Osteoblast (primary cell): ENCODE measurements at regions not wholly inside any gene's neighbourhood (a gene's known extent, or its start where the extent isn't known, plus 50 kb on each side); places are given as distances from the start of the nearest gene placed in this dataset.

Experiments
- DNase-seq: peaks from one replicate; pipeline ENCODE4 v3.0.0; 2011; ENCODE audit warnings: low spot score, mixed read lengths; ENCODE audit not compliant: insufficient read length; ENCODE audit errors: missing footprints
- H2AFZ ChIP-seq: 2 replicates; pipeline ENCODE4 v1.6.0; 2011; ENCODE audit warnings: mild to moderate bottlenecking, low read length
- H3K27ac ChIP-seq: 2 replicates; pipeline ENCODE4 v1.5.1; 2011; ENCODE audit warnings: mild to moderate bottlenecking, low read depth, low read length, moderate library complexity
- H3K27me3 ChIP-seq: 2 replicates; pipeline ENCODE4 v1.6.0; 2012; ENCODE audit warnings: mild to moderate bottlenecking, control low read depth, inconsistent platforms, low read length, moderate library complexity; ENCODE audit not compliant: insufficient read depth
- H3K36me3 ChIP-seq: 2 replicates; pipeline ENCODE4 v1.5.1; 2011; ENCODE audit warnings: mild to moderate bottlenecking, low read length, control low read depth, moderate library complexity; ENCODE audit not compliant: insufficient read depth
- H3K4me1 ChIP-seq: 2 replicates; pipeline ENCODE4 v1.5.1; 2011; ENCODE audit warnings: mild to moderate bottlenecking, low read length, control low read depth, moderate library complexity; ENCODE audit not compliant: insufficient read depth
- H3K4me2 ChIP-seq: 2 replicates; pipeline ENCODE4 v1.6.0; 2011; ENCODE audit warnings: mild to moderate bottlenecking, low read length; ENCODE audit not compliant: insufficient read depth
- H3K4me3 ChIP-seq: fragments of 200-600 bp; sonication (generic); 3 replicates; pipeline ENCODE4 v1.5.1; 2012; ENCODE audit warnings: mild to moderate bottlenecking, low read length, inconsistent platforms; ENCODE audit not compliant: insufficient read depth
- H3K79me2 ChIP-seq: 2 replicates; pipeline ENCODE4 v1.6.0; 2012; ENCODE audit warnings: mild to moderate bottlenecking, low read length, control low read depth, inconsistent platforms; ENCODE audit not compliant: insufficient read depth
- H3K9me3 ChIP-seq: 2 replicates; pipeline ENCODE4 v1.5.1; 2011; ENCODE audit warnings: low read depth, low read length, control low read depth
- H4K20me1 ChIP-seq: 2 replicates; pipeline ENCODE4 v1.6.0; 2012; ENCODE audit warnings: mild to moderate bottlenecking, low read length, control low read depth; ENCODE audit not compliant: insufficient read depth
- CTCF ChIP-seq: IDR thresholded peaks from 2 replicates; pipeline ENCODE4 v1.5.1; 2011; ENCODE audit warnings: mild to moderate bottlenecking, low read depth, low read length, moderate library complexity; ENCODE audit errors: extremely low read depth

GRCh38 chr2:349390-349789 is 61.5 kb upstream of the ALKAL2 start:
- no peaks in the 10 kb centered on the region for H4K20me1 ChIP-seq
- no peak overlapping the region for H2AFZ ChIP-seq
- H3K4me2 ChIP-seq, result no peak overlapping the region
- H3K79me2 ChIP-seq, result no peaks in the 10 kb centered on the region
- TF ChIP-seq CTCF, result no peak
- no peaks in the 10 kb centered on the region for H3K4me1 ChIP-seq
- no peak for DNase-seq
- H3K27me3 ChIP-seq, result no peaks in the 10 kb centered on the region
- H3K9me3 ChIP-seq, result no peaks in the 10 kb centered on the region
- no peak overlapping the region for H3K4me3 ChIP-seq
- H3K27ac ChIP-seq, result no peak overlapping the region
- H3K36me3 ChIP-seq, result no peaks in the 10 kb centered on the region

- DNase-seq, result no peak
- no peak overlapping the region for H3K4me2 ChIP-seq
Measured at GRCh38 chr2:348361-348916, 60.5 kb upstream of the ALKAL2 start.

GRCh38 chr2:344811-345210 is 56.9 kb upstream of the ALKAL2 start:
- H3K4me1 ChIP-seq, result no peaks in the 10 kb centered on the region
- no peak for TF ChIP-seq CTCF

More at GRCh38 chr2:348361-348916, 60.5 kb upstream of the ALKAL2 start:
- H3K4me1 ChIP-seq, result no peaks in the 10 kb centered on the region
- H2AFZ ChIP-seq, result no peak overlapping the region
- H3K79me2 ChIP-seq, result no peaks in the 10 kb centered on the region
- H3K4me3 ChIP-seq, result no peak overlapping the region
- TF ChIP-seq CTCF, result no peak
- H4K20me1 ChIP-seq, result no peaks in the 10 kb centered on the region
- no peaks in the 10 kb centered on the region for H3K36me3 ChIP-seq
- H3K27ac ChIP-seq, result no peak overlapping the region
- H3K9me3 ChIP-seq, result no peaks in the 10 kb centered on the region
- no peaks in the 10 kb centered on the region for H3K27me3 ChIP-seq

GRCh38 chr2:343355-343754 is 55.5 kb upstream of the ALKAL2 start:
- H3K27me3 ChIP-seq, result no peaks in the 10 kb centered on the region
- H3K27ac ChIP-seq, result no peak overlapping the region
- no peaks in the 10 kb centered on the region for H4K20me1 ChIP-seq
- no peak for TF ChIP-seq CTCF
- no peak overlapping the region for H2AFZ ChIP-seq
- H3K36me3 ChIP-seq, result no peaks in the 10 kb centered on the region
- H3K9me3 ChIP-seq, result no peaks in the 10 kb centered on the region
- no peak overlapping the region for H3K4me2 ChIP-seq
- no peak for DNase-seq
- H3K4me1 ChIP-seq, result no peaks in the 10 kb centered on the region
- no peak overlapping the region for H3K4me3 ChIP-seq
- H3K79me2 ChIP-seq, result no peaks in the 10 kb centered on the region

More at GRCh38 chr2:344811-345210, 56.9 kb upstream of the ALKAL2 start:
- H4K20me1 ChIP-seq, result no peaks in the 10 kb centered on the region
- H3K36me3 ChIP-seq, result no peaks in the 10 kb centered on the region
- H3K27ac ChIP-seq, result no peak overlapping the region
- no peak overlapping the region for H3K4me2 ChIP-seq
- H3K4me3 ChIP-seq, result no peak overlapping the region
- no peaks in the 10 kb centered on the region for H3K27me3 ChIP-seq
- no peaks in the 10 kb centered on the region for H3K79me2 ChIP-seq
- no peak overlapping the region for H2AFZ ChIP-seq
- DNase-seq, result no peak
- no peaks in the 10 kb centered on the region for H3K9me3 ChIP-seq
